Muscle of back (tissue), 3 donors: ENCODE measurements at regions not wholly inside any gene's neighbourhood (a gene's known extent, or its start where the extent isn't known, plus 50 kb on each side); places are given as distances from the start of the nearest gene placed in this dataset.

Source experiments
- DNase-seq, 3 donors: peaks; one replicate each; pipeline versions ENCODE4 v3.0.0 to v3.0.0-alpha.2; 2013

GRCh38 chr13:40074338-40074737, 418.9 kb downstream of the COG6 start:
- no peak for DNase-seq

- no peak for DNase-seq
Observed at GRCh38 chr13:40075281-40075680, 419.8 kb downstream of the COG6 start.

GRCh38 chr13:40076765-40077362, 421.4 kb downstream of the COG6 start:
- DNase-seq: no peak

GRCh38 chr13:40077396-40078027, 422.1 kb downstream of the COG6 start:
- no peak for DNase-seq

- DNase-seq: no peak
Observed at GRCh38 chr13:40079721-40080120, 424.3 kb downstream of the COG6 start.

- no peak for DNase-seq
Observed at GRCh38 chr13:40080676-40081075, 425.2 kb downstream of the COG6 start.

- DNase-seq: peak in 1 of 3 donors; percentile 14
Observed at GRCh38 chr13:40082639-40083038, 427.2 kb downstream of the COG6 start.

GRCh38 chr13:40083841-40084240, 428.4 kb downstream of the COG6 start:
- DNase-seq: no peak

GRCh38 chr13:40084934-40085333, 429.5 kb downstream of the COG6 start:
- DNase-seq: no peak

- no peak for DNase-seq
Observed at GRCh38 chr13:40087091-40088002, 431.9 kb downstream of the COG6 start.

- DNase-seq: no peak
Observed at GRCh38 chr13:40094056-40094455, 438.6 kb downstream of the COG6 start.

GRCh38 chr13:40095695-40096356, 440.4 kb downstream of the COG6 start:
- DNase-seq: no peak

GRCh38 chr13:40096357-40096901, 441.0 kb downstream of the COG6 start:
- DNase-seq: no peak

- DNase-seq: no peak
Observed at GRCh38 chr13:40098246-40098645, 442.8 kb downstream of the COG6 start.

- no peak for DNase-seq
Observed at GRCh38 chr13:40101708-40102359, 446.4 kb downstream of the COG6 start.

GRCh38 chr13:40102360-40102727, 446.9 kb downstream of the COG6 start:
- no peak for DNase-seq

- DNase-seq: no peak
Observed at GRCh38 chr13:40102854-40103253, 447.4 kb downstream of the COG6 start.

GRCh38 chr13:40103864-40104263, 448.4 kb downstream of the COG6 start:
- no peak for DNase-seq

GRCh38 chr13:40105231-40105630, 449.8 kb downstream of the COG6 start:
- DNase-seq: no peak

- DNase-seq: peak in 2 of 3 donors; percentile 26 to 84
Observed at GRCh38 chr13:40109351-40109844, 453.9 kb downstream of the COG6 start.

- DNase-seq: no peak
Observed at GRCh38 chr13:40113643-40114304, 458.3 kb downstream of the COG6 start.
